Activated naive CD4-positive, alpha-beta T cell (primary cell): ENCODE measurements at regions not wholly inside any gene's neighbourhood (a gene's known extent, or its start where the extent isn't known, plus 50 kb on each side); places are given as distances from the start of the nearest gene placed in this dataset.

Source experiments
- DNase-seq, 4 experiments: peaks; one replicate each; lab custom pipeline; 2025; lab: John Stamatoyannopoulos, UW

DNA sequence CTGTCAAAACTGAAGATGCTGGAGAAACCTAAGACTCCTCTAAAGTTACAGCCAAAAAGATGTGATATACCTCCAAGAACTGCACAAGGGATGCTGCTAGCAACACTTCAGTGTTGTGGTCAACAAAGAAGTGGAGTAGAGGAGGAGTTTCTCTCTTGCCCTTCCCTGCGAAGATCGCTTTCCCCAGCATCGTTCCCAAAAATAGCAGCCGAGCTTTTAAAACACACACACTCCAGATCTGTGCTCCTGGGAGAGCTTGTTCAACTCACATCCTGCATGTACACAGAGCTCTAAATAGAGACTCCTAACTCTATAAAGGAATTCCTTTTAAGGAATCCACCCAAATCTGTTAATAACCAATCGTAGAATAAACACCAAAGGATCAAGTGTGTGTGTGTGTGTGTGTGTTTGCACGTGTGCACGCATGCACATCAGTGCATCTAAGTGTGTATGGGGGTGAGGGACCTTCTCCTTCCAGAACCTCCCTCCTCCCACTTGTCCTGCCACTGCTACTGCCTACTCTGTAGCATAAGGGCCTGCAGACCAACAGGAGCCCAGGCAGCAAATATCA lies 58.5 kb downstream of the PSMG1 start:
- no peak for DNase-seq

DNA sequence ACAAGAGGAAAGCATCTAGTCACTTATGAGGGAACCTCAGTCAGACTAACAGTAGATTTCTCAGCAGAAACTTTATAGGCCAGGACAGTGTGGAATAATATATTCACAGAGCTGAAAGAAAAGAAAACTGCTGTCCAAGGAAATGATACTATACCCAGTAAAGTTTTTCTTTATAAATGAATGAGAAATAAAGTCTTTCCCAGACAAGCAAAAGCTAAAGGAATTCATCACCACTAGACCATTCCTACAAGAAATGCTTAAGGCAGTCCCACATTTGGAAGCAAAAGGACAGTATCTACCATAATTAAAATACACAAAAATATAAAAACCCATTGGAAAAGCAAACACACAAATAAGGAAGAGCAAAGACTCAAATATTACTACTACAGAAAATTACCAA lies 59.9 kb downstream of the PSMG1 start:
- no peak for DNase-seq

DNA sequence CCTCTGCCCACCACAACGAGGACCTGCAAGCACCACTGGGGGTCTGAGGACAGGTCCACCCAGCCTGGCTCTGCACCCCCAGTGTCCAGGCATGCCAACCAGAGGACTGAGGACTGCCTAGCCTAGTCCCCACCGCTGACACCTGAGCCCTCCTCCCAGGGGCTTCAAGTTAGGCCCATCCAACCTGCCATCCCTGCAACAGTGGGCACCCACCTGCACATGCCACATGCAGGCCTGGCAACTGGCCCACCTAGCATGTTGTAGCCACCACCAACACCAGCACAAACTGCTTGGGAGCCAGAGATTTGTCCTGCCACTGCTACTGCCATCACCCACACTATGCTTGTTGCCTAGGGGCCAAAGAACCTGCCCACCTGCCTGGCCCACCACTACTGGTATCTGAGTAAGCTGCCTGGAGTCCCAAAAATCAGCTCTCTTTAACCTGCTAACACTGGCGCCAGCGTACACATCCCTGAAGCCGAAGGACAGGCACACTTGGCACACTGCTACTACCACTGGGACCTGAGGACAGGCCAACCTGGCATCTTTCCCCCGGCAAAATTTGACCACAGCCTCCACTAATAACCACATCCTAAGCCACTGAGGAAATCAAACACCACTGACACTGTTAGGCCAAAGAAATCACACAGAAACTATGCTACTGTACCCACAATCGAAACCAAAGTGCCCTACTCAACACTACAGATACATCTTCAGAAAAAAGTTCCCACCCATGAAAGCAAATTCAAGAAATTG lies 61.5 kb downstream of the PSMG1 start:
- no peak for DNase-seq

DNA sequence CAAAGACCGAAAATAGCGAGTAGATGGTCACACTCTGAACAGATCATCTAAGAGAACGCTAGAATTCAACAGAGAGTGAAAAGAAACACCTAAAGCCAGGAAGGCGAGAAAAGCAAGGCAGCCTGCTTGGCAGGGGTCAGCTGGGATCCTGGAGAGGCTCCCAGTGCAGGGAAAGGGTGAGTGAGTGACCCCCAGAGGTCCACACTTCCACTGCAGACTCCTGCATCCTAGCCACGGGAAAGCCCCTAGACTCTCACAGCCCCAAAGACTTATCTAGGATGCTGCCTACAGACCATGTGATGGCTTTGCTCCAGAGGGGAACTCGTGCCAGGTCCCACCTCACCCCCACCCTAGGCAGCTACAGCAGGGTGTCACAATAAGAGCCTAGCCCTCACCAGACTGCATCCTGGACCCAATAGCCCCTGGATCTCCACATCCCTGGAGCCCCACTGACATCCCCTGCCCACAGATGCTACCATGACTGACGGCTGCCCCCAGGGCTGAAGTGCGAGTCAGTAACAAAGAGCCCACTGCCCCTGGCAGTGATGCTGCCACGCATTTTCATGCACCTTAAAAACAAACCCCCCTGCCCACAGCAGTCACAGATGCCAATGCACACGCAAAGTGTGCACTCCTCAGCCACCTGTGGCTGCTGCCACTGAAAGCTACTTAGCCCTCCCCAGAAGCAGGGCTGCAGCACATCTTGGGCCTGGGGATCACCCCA lies 62.2 kb downstream of the PSMG1 start:
- no peak for DNase-seq

DNA sequence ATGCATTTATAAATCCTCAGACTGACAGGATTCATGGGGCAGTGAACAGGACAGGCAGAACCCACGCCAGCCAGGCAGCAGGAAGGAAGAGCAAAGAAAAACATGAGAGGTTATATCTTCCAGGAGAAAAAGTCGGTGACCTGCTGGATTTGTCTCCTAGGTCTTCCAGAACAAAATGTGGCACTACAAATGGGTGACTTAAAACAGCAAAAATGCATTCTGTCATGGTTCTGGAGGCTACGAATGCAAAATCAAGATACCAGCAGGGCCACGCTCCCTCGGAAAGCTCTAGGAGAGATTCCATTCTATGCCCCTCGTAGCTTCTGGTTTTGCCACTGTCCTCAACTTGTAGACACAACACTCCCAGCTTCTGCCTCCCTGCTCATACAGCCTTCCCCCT lies 63.4 kb downstream of the PSMG1 start:
- DNase-seq, result no peak

DNA sequence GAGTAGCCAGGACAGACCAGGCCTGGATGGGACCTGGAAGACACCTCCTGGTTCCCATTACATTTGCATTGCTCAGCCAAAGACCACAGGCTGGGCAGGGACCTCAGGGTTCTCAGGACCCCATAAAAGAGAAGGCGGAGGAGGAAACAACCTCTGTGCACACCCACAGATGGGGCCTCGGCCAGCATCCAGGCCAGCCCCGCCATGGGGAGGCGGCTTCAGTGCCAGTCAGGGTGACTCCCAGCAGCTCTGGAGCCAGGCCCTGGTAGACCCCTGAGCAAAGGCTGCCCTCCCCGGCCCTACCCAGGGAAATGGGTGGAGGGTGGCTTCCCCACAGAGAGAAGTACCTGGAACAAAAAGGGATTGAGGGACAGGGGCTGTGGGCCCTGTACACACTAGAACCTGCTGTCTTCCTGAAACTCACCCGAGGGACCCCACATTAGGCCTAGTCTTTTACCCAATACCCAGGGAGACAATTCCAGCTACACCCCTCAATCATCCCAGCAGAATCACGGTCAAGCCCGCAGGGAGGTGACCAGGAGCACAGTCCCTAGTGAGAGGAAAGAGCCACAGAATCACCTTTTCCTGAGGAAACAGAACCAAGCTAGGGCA lies 64.5 kb downstream of the PSMG1 start:
- no peak for DNase-seq

DNA sequence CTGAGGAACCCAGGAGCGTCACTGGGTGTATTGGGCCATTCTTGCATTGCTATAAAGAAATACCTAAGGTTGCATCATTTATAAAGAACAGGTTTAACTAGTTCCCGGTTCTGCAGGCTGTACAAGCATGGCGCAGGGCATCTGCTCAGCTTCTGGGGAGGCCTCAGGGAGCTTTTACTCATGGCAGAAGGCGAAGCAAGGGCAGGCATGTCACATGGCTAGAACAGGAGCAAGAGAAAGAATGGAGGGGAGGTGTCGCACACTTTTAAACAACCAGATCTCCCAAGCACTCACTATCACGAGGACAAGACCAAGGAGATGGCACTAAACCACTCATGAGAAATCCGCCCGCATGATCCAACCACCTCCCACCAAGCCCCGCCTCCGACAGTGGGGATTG lies 65.2 kb downstream of the PSMG1 start:
- DNase-seq, result no peak

DNA sequence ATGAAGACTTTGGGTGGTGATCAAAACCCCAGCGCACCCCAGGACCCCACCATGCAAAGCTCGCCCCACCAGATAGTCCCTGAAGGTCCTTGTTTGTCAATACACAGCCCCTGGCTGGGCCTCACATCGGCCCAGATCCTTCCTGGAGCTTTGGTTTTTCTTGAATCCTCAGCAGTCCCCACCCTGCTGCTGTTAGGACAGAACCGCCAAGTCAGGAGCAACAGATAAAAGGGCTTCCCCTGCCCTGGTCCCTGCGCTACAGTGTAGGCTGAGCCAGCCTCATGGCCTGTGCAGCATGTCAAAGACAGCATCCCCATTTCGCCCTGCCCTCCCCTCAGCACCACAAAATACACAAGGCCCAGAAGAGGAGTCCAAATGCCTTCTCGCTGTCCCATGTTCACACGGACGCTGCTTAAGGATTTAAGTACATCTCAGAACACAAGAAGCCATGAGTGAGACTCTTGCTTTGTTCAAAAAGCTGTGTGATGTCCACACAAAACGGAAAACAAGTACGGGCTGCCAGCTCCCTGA lies 65.7 kb downstream of the PSMG1 start:
- no peak for DNase-seq

DNA sequence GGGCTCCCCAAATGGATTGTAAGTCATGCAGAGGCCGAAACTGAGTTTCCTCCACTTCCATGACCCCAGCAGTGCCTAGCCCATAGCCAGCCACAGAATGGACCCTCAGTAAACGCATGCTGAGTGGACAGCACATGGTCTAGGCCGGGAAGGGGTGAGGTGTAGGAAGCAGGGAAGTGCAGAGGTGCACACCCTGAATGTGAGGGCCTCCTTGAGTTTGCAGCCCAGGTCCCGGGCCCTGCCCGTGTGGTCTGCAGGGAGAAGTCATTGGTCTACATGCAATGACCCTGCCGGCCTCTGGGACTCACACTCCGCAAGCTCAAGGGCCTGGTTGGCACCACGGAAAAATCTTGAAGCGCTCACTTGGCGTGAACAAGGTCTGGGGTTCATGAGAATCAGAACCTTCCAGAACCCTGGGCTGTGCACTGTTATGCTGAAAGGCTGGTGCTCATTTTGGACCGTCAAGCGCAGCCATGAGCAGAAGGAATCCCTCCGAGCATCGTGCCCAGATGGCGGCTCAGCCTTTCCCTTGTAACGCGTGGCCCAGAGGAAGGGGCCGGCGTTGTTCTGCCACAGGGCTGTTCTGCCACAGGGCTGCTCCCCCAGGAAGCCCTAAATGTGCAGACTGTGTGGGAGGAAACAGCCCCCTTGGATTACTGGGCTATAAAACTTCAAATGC lies 66.4 kb downstream of the PSMG1 start:
- DNase-seq, result no peak

DNA sequence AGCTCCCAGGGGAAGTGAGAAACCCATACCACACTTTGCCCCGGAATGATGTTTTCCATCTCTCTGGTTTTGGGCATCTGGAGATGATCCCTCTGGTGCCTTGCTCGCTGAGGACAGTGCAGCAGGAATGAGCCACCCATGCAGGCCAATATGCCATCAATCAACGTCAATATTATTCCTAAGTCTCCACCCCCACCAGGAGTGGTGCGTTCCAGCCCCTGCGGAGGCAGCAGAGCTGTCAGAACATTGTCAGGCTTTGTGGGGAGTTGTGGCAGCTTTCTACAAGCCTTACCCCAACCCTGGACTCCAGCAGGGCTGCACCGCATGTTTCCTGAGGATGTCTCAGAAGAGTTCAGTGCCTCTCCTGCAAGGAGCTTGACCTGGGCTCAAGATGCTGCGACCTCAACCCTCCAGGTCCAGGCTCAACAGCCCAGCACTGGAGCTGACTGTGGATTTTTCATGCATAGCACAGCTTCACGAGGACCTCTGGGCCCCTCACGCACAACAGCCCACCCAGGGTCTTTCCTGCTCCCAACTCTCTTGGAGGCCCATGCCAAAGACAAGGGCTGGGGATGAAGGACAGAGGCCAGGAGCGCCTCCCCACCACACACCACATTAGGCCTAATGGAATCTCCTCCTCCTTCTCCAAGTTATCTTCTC lies 67.5 kb downstream of the PSMG1 start:
- no peak for DNase-seq

DNA sequence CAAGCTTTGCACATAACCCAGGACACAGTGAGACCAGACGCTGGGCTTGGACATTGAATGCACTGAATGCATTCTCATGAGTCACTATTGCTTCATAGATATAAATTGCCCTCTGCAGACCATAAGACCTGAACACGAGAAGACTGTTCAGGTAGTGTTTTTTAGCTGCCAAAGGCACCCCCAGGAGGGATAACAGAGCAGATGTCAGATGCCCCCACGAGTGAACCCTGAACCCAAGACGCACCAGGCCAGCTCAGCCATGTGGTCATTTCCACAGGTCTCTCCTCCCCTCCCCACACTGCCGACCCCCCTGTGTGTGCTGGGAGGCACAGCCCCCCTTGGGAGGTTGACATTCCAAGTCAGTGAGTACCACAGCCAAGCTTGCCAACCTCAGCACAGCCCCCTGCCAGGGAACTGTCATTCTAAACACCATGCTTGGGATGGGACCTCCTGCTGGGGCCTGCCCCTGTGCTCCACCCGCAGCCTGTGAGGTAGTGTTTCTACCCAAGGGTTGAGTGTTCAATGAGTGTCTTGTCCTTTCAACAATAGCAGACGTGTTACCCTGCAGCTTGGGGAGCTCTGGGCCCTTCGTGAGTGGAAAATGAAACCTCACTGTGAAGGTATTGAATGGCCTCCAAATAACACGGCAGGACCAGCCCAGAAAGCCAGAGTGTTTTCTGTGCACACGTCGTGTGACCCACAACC lies 68.2 kb downstream of the PSMG1 start:
- no peak for DNase-seq

DNA sequence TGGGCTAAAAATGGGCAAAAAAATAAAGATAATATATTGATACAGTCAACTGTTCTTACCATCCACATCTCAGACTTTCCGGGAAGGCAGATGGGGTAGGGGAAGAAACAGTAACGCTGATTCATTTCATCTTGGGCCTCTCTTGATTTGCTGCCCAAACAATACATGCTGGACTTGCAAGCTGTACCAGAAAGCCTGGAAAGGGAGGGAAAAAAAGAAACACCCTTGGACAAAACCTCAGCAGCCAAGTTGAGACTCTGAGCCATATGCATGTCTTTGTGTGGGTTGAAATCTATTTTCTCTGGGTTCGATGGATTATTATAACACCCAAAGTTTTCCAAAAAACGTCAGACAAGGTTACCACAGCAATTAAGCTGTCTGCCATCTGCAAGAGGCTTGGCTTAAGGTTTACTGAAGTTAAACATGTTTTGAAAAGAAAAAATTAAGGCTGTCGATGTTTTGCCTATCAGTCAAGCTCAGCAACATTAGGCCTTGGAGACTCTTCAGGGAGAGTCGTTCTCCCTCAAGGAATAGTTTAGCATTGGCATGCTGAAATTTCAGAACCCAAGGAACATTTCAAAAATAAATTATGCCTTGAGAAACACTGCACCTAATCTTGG lies 71.2 kb downstream of the PSMG1 start:
- no peak for DNase-seq

DNA sequence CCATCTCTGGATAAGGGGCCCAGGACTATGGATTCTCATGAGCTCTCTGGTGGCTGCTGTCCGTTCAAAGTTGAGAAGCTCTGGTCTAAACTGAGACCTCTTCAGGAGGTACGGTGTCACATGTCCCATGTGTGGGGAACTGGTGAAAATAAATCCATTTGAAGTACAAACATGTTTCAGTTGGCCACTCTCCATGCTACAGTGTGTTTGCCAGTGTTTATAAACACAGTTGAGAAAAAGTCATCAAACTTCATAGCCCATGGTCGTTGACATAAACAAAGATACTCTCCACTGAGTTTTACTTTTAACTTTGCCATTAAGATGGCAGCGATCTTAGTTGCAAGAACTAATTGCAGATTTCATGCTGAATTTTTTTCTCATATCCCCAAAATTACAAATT lies 72.8 kb downstream of the PSMG1 start:
- no peak for DNase-seq

DNA sequence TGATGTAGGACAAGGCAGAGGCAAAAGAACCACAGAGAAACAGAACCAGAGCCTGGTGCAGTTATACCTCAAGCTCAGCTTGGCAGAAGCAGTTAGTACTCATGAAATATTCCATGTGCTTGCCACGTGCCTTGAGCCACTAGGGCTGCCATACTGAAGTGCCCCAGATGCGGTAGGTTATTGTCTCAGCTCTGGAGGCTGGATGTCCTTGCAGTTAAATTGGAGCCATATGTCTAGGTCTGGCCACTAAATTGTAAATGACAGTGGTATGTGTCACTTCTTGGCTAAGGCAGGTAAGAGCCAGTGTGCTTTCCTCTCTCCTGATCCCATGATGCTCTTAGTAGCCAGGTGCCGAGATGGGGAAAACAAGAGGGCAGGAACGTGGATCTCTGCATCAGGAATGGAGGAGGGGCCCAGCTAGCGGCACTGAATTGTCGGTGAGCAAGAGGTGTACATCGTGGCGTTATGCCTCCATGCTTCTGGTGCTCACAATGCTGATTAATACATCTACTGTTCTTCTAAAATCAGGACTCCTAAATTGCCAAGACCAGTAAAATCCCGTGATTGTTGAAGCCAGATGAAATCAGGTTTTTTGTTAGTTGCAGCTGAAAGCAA lies 73.5 kb downstream of the PSMG1 start:
- DNase-seq, result no peak

DNA sequence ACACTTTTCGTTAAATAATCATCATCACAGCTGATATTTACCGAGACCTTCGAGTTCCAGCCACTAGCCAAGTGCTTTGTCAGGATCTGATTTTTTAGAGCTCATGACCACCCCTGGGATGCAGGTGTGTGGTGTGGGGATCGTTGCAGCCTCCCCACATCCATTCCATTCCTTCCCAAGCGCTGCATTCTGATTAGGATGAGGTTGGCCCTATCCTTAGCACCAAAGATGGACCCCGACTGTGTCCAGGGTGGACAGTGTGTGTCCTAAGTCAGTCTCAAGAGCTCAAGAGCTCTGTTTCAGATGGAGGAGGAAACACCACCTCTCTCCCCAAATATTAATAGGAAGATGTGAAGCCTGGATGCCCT lies 74.1 kb downstream of the PSMG1 start:
- DNase-seq, result no peak

DNA sequence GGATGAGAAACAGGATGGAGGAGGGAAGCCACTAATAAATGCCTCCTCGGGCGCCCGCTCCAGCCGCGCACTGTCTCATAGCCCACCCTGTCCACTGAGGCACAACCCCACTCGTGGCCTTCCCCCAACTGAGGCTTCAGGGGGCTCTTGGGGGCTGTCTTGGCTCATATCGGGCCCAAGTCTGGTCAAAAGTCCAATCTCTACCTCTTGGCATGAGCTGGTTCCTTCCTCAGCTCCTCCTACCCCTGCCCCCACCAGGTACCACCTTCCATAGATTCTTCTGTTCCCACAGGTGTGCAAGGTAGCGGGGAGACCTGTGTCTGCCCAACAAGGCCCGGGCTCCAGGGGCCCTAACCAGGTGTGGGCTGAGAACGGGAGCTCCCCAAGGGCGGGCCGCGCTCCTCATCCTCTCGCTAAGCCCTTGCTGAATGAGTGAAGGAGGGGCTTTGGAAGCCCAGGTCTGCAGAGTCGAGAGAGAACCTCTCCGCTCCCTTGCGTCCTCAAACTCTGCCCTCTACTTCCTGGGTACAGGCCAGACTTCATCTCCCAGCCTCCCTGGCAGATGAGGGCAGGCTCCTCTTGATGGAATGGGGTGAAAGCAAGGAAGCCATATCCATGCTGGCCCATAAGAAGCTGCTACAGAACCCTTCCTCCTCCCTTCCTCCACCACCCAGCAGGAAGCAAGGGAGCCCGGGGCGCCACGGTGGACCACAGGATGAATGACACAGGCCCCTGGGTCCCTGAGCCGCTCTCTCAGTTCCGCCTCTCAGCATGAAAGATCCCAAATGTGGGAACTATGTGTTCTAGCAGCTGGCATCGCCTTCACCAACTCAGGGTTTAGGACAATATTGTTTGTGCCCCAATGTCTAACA lies 74.7 kb downstream of the PSMG1 start:
- DNase-seq, result no peak

DNA sequence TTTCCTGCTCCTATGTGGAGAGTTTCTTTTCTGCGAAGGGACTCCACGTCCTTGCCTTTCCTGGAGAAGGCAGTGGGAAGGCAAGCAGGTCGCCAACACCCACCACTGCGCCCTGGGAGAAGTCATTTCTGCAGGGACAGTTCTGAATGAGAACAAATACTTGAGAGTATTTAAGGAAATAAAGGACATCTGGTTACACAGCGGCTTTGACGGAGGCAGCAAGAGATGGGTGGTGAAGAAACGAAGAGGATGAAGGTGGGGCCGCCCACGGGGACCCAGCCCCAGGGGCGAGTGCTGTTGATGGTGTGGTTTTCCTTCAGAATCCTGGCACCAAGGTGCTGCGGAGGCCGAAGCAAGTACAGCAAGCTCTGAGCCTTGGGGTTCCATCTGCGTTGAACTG lies 75.5 kb downstream of the PSMG1 start:
- DNase-seq, result no peak

DNA sequence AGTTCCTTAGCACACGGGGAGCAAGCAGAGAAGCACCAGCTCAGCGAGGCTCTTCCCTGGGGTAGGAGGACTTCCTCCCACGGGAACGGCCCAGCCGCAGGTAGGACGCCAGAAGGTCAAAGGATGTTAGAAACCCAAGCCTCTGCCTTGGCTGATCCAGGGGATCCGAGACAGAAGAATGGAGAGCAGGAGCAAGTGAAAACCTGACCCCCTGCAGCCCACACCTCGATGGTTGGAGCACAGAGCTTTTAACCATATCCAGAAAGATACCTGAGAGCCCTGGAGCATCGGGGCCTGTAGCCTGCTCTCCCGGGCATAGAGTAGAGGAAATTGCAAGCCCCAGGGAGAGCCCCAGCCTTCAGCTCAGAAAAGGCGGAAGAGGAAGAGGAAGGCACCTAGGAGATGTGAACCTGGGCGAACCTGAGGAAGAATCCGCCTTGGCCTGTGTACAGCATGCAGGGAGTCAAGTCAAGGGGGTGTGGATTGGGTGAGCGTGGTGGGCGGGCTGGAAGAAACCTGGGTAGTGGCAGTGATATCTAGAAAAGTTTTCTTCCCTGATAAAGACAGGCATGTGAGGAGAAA lies 76.3 kb downstream of the PSMG1 start:
- DNase-seq, result no peak

DNA sequence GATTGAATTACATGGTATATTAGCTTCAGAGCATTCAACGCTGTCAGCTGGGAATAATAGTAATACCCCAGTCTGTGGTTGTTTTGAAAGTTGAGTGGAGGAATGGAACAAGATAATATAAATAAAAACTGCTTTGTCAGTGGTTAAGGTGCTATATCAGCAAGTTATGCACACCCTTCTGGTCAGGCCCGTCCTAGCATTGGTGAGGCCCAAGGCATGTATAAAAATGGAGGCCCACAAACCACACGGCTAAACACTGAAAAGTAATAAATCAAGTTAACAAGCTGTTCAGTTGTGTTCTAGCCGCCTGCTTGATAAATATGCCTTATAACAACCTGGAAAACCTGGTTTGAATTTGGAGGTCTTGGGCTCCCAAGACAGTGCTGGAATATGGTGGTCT lies 77.4 kb downstream of the PSMG1 start:
- DNase-seq, result no peak
